HG03342 (cell line): ENCODE measurements at regions not wholly inside any gene's neighbourhood (a gene's known extent, or its start where the extent isn't known, plus 50 kb on each side); places are given as distances from the start of the nearest gene placed in this dataset.
"Not testable (repeated sequence)": the region's sequence is repeated elsewhere in the genome, so short reads cannot be mapped to it uniquely, and the experiment has no call there.

Experiments used
- ATAC-seq: cut with Tn5 transposase; IDR thresholded peaks from one replicate; pipeline ENCODE4 v1.9.1; 2021; ENCODE audit warnings: mild to moderate bottlenecking, moderate library complexity; ENCODE audit not compliant: unreplicated experiment

DNA sequence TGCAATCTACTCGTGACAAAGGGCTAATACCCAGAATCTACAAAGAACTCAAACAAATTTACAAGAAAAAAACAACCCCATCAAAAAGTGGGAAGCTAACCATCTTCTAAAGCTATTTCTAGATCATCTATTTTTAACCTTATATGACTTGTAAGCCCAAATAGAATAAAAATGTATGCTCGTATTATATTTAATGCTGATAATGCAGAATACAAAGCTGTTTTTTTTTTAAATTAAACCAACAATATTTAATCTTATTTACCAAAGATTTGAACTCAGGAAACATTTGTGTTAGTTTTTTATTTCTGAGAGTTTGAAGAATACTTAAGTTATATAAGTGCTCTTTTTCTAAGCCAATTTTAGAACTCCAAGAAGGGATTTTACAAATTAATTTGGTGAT is 652.1 kb downstream of the LRRC70 start:
- ATAC-seq: no peak

- ATAC-seq: no peak
These were observed 649.5 kb downstream of the LRRC70 start for GRCh38 chr5:63228154-63228553.

- no peak for ATAC-seq
These were observed 641.6 kb downstream of the LRRC70 start for GRCh38 chr5:63220244-63220643.

DNA sequence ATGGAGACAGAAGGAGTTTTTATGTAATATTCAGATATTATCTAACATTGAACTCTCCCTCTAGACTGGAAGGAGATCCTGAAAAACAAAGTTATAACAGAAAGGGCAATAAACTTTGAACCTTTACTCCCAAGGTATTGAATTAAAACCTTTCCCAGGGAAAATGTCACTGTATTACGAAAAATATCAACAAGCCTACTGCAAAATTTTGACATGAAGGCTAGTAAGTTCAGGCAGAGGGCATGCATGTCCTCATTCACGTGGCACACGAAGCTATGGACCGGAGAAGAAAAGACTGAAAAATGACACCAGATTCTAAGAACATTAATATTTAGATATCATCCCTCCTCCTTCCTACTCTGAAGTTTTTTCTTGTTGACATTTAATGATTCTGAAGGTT is 638.8 kb downstream of the LRRC70 start:
- ATAC-seq: no peak

GRCh38 chr5:63213256-63213655 is 634.6 kb downstream of the LRRC70 start:
- ATAC-seq: no peak

- no peak for ATAC-seq
These were observed 633.0 kb downstream of the LRRC70 start for GRCh38 chr5:63211448-63212132.

DNA sequence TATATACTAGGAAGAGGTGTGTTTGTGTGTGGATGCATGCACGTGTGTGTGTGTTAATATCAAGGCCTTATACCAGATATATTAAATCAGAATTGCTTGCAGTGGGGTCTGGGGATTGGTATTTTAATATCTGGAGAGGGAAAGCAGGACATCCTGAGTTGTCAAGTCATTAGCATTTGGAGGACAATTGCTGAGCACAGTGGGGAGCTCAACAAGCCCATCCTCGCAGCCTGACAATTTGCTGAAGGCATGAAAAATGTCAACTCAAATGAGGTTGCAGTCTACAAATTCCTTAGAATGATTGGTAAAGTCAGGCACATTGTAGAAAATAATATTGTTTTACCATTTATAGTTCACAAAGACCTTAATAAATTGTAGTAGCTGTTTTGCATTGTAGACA is 627.4 kb downstream of the LRRC70 start:
- no peak for ATAC-seq

DNA sequence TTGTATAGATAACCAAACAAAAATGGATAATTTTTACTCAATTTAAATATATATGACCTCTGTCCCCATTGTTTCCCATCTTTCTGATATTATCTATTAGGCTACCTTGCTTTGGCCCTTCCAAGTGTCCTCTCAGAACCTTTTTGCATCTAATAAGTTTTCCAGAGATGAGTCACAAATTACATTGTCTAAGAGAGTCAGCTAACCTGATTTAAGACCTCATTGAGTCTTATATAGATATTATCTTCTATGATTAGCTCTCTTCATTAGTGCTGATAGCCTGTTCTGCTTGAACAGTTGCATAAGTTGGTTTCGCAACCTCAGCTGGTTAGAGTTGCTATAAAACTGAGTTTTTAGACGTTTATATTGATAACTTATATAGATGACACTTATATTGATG is 623.1 kb downstream of the LRRC70 start:
- ATAC-seq: no peak

DNA sequence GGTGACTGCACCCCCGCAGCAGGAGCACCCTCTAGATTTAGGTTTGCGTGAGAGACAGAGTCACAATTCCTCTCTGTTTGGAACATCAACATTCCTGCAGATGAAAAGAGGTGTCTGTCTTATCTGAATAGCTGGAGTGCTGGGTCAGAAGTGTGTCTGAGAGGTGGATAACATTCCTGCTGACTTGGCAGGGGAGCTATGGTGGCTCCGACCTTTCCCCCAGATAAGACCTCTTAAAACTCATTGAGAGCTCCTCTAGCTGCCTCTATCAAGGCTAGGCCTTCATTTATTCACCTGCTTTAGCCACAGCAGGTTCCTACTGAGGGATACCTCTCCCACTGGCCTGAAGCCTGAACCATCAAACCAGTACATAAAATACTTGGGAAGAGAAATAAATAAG is 615.5 kb downstream of the LRRC70 start:
- ATAC-seq: no peak

DNA sequence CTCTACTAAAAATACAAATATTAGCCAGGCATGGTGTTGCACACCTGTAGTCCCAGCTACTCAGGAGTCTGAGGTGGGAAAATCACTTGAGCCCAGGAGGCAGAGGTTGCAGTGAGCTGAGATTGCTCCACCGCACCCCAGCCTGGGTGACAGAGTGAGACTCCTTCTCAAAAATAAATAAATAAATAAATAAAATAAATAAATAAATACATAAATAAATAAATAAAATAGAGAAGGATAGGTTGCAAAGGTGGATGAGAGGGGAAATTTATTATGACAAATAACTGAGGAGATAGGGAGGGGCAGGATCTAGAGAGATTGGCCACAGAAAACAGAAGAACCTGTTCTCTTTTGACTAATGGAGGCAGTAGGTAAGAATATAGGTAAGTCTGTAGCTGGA is 601.6 kb downstream of the LRRC70 start:
- not testable (repeated sequence) for ATAC-seq

GRCh38 chr5:63175850-63176249 is 597.2 kb downstream of the LRRC70 start:
- ATAC-seq: no peak

DNA sequence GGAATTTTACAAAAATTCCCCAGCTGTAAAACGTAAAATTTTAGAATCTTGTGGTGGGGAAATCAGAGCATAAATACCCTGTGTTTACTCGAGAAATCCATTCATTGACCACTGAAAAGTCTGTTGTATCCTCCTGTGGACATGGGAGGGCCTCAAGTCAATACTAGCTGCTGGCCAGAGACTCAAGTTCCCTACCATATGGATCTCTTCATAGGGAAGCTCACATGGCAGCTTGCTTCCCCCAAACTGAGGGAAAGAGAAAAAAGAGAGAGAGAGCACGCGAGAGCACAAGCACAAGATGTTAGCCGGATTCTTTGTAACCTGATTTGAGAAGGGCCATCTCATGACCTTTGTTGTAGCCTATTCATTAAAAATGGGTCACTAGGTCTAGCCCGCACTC is 591.9 kb downstream of the LRRC70 start:
- no peak for ATAC-seq

DNA sequence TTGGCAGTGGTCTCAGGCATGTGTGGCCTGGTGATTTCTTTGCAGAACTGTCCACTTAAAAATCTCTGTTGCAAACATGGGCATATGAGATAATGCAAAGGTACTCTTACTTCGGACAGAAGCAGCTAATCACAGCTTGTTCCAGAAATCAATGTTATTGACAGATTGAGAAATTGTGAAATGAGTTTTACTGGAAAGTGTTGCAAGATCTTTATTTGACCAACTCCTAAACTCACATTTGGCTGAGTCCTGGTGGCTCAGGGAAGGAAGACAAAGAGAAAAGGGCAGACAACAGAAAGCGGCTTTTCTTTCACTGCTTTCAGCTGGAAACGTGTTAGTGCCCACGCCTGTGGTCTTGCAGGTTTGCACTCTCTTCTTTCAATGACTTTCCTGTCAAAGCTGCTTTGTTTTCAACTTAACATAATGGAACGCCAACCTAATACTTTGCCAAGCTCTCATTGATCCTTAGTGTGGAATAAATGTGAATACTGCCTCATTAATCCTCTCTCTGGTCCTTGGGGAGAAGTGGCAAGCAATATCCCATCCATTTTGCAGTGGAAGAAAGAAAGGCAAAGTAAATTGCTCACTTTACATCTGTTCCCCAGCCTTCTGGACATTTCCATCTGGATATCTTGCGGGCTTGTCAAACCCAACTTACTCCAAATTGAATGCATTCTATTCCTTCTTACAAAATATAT is 586.4 kb downstream of the LRRC70 start:
- no peak for ATAC-seq

GRCh38 chr5:63164339-63164738 is 585.7 kb downstream of the LRRC70 start:
- ATAC-seq: no peak

- no peak for ATAC-seq
These were observed 576.7 kb downstream of the LRRC70 start for GRCh38 chr5:63155310-63155631.

DNA sequence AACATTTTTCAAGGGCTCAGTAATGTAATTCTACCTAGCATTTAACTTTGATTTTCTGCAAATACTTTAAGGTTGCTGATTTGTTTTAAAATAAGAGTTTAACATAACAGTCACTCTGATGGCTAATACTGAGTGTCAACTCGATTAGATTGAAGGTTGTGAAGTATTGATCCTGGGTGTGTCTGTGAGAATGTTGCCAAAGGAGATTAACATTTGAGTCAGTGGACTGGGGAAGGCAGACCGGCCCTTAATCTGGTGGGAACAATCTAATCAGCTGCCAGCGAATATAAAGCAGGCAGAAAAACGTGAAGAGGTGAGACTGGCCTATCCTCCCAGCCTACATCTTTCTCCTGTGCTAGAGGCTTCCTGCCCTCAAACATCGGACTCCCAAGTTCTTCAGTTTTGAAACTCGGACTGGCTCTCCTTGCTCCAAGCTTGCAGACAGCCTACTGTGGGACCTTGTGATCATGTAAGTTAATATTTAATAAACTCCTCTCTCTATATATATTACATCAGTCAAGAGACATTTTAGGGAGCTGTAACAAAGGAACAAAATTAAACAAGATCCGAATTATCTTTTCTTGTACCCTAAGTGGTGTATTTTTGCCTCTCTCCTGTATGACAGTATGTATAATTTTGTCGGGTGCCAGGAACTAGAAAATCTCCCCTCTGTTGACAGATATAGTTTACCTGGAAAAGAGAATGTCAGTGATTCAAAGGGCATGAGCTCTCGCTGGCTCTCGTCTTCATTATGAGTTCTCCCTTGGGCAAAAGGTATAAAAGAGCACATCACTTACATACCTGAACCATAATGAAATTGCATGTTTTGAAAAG is 576.1 kb downstream of the LRRC70 start:
- no peak for ATAC-seq

DNA sequence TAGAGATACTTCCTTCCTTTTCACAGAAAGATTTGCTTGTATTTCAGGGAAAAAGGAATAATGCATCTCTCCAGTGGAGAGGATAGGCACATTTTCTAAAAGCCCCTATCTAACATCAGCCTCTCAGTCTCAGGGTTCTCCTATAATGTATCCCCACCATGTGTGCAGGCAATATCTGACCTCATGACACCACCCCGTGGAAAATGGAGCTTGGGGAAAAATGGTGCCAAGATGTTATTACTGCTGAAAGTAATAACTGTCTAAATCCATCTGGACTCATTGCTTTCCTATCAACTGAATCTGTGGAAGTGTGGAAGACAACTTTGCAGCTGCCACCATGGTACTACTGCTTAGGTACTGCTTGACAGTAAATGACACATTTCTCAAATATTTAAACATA is 574.3 kb downstream of the LRRC70 start:
- ATAC-seq: no peak

DNA sequence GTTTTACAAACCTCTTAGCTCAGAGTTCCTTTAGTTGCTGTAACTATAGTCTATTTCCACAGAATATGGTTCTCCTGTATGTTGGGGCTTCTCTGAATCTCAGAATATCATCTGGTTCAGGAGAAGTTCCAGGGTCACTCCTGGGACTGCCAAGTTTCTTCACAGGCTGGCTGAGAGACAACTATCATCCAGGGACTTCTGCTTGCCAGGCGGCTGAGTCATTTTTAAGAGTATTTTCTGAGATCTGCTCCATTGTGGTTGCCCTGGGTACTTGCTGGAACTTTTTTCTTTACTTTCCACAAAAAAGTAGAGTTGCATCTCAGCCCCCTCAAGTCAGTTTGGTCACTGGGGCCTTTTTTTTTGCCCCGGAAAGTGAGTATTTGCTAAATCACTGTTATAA is 566.5 kb downstream of the LRRC70 start:
- no peak for ATAC-seq

DNA sequence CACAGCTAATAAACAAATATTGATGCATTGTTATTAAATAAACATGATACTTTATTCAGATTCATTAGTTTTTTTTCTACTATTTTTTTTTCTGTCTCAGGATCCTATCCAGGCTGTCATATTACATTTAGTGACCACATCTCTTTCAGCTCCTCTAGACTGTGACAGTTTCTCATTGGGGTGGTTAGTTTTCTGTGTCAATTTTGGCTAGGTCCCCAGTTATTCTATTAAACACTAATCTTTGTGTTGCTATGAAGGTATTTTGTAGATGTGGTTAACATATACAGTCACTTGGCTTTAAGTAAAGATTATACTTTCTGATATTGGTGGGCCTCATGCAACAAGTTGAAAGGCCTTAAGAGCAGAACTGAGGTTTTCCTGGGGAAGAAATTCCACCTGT is 563.0 kb downstream of the LRRC70 start:
- no peak for ATAC-seq

- ATAC-seq: no peak
These were observed 556.7 kb downstream of the LRRC70 start for GRCh38 chr5:63135291-63135690.

DNA sequence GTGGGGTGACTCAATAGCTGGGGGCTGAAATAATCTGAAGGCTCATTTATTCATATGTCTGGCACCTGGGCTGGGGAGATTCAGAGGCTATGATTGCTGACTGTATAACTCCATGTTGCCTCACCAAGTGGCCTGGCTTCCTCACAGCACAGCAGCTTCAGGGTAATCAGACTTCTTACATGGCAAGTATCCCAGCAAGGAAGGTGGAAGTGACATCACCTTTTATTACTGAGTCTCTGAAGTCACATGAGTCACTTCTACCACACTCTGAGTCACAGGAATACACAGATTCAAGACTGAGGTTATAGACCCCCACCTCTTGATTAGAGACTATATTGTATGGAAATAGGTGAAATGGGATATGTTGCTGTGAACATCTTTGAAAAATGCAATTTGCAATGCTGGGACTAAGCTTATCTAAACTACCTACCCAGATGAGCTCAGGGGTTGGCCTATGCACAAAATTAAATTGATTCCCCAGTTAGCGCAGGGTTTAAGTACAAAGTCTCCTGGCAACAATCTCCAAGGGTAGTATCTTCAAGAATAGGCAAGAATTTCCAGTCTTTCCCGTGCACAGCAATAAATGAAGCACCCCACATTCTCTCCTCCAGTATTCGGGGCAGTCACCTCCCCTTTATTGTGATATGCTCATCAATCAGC is 553.1 kb downstream of the LRRC70 start:
- no peak for ATAC-seq

- ATAC-seq: no peak
These were observed 550.1 kb downstream of the LRRC70 start for GRCh38 chr5:63128761-63129160.
